Neutrophil (primary cell): ENCODE measurements at regions not wholly inside any gene's neighbourhood (a gene's known extent, or its start where the extent isn't known, plus 50 kb on each side); places are given as distances from the start of the nearest gene placed in this dataset.

Experiments used
- H3K27ac ChIP-seq: fragments of 200-600 bp; sonication (generic); 2 replicates; pipeline ENCODE4 v1.5.1; 2016; ENCODE audit warnings: mild to moderate bottlenecking, moderate library complexity
- H3K27me3 ChIP-seq: fragments of 200-600 bp; sonication (generic); 2 replicates; pipeline ENCODE4 v1.6.0; 2016; ENCODE audit warnings: mild to moderate bottlenecking
- H3K36me3 ChIP-seq: fragments of 200-600 bp; sonication (generic); 2 replicates; pipeline ENCODE4 v1.5.1; 2017
- H3K4me1 ChIP-seq, 2 experiments: fragments of 200-600 bp in 1 of 2; sonication (generic) in 1 of 2; 1 replicate in 1 of 2; 2 replicates in 1 of 2; pipeline versions ENCODE4 v1.5.1 to v1.6.1; 2013 to 2016; ENCODE audit warnings: low read depth in 1 of 2, low read length in 1 of 2, mild to moderate bottlenecking in 1 of 2, moderate library complexity in 1 of 2; ENCODE audit not compliant: control insufficient read depth in 1 of 2, insufficient read depth in 1 of 2
- H3K4me3 ChIP-seq, 2 experiments: fragments of 200-600 bp in 1 of 2; sonication (generic) in 1 of 2; 1 replicate in 1 of 2; 2 replicates in 1 of 2; pipeline ENCODE4 v1.5.1; 2013 to 2016; ENCODE audit warnings: low read depth in 1 of 2, low read length in 1 of 2, mild to moderate bottlenecking in 1 of 2, moderate library complexity in 1 of 2
- H3K9me3 ChIP-seq: fragments of 200-600 bp; sonication (generic); 2 replicates; pipeline ENCODE4 v1.5.1; 2016
- TF ChIP-seq, protein P1 (sequence below): fragments of 200-600 bp; sonication (generic); IDR thresholded peaks from 2 replicates; pipeline ENCODE4 v1.5.1; 2016; ENCODE audit warnings: antibody characterized with exemption

- TF ChIP-seq, protein P1, sequence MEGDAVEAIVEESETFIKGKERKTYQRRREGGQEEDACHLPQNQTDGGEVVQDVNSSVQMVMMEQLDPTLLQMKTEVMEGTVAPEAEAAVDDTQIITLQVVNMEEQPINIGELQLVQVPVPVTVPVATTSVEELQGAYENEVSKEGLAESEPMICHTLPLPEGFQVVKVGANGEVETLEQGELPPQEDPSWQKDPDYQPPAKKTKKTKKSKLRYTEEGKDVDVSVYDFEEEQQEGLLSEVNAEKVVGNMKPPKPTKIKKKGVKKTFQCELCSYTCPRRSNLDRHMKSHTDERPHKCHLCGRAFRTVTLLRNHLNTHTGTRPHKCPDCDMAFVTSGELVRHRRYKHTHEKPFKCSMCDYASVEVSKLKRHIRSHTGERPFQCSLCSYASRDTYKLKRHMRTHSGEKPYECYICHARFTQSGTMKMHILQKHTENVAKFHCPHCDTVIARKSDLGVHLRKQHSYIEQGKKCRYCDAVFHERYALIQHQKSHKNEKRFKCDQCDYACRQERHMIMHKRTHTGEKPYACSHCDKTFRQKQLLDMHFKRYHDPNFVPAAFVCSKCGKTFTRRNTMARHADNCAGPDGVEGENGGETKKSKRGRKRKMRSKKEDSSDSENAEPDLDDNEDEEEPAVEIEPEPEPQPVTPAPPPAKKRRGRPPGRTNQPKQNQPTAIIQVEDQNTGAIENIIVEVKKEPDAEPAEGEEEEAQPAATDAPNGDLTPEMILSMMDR: no peak
- no peak overlapping the region for H3K27ac ChIP-seq
Observed at GRCh38 chr22:19644314-19645223, 69.7 kb upstream of the SEPTIN5 start.

GRCh38 chr22:19645391-19645790 lies 68.9 kb upstream of the SEPTIN5 start:
- Histone ChIP-seq H3K27me3 (no peaks in the 10 kb centered on the region), H3K9me3 (peaks cover 21% of the 10 kb centered on the region), H3K4me3 (no peak overlapping the region), H3K27ac (no peak overlapping the region), H3K4me1 (peaks cover 12 to 13% of the 10 kb centered on the region in 2 experiments), H3K36me3 (no peaks in the 10 kb centered on the region)
- TF ChIP-seq, protein P1: no peak

More at GRCh38 chr22:19644314-19645223, 69.7 kb upstream of the SEPTIN5 start:
- Histone ChIP-seq H3K27me3 (no peaks in the 10 kb centered on the region), H3K4me1 (peaks cover 12 to 13% of the 10 kb centered on the region in 2 experiments), H3K4me3 (no peak overlapping the region), H3K36me3 (no peaks in the 10 kb centered on the region), H3K9me3 (peaks cover 21% of the 10 kb centered on the region)

DNA sequence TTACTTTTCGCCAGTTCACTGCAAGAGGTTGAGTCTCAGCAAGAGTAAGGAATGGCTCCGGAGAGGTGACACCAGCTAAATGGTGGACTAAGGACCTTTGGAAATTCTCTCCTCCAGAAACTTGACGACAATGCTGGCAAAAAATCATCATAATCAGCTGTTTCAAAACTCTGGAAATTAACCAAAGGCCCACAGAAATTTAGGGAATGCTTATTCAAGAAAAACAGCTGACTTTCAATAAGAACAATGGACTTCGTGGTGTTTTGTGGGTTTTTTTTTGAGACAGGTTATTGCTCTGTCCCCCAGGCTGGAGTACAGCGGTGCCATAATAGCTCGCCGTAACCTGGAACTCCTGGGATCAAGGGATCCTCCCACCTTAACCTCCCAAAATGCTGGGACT lies 68.4 kb upstream of the SEPTIN5 start:
- Histone ChIP-seq H3K36me3 (no peaks in the 10 kb centered on the region), H3K4me1 (peaks cover 12 to 13% of the 10 kb centered on the region in 2 experiments), H3K27ac (no peak overlapping the region), H3K4me3 (no peak overlapping the region), H3K9me3 (peaks cover 21% of the 10 kb centered on the region), H3K27me3 (no peaks in the 10 kb centered on the region)
- TF ChIP-seq, protein P1: no peak

DNA sequence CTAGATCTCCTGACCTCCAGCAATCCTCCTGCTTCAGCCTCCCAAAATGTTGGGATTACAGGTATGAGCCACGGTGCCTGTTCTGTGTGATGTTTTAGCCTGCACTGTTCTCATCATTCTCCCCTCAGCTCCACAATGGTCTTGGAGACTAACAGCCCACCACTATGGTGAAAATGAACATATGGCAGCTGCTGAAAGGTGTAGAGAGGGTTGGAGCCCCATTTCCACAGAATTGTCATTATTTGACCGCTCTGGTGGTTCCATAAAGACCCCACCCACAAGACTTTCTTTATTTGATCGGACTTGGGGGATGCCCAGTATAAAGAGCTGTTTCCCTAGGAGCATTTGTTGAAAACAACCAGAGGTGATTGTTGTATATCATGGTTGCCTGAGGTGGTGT lies 67.9 kb upstream of the SEPTIN5 start:
- H3K36me3 ChIP-seq: no peaks in the 10 kb centered on the region
- no peak overlapping the region for H3K4me3 ChIP-seq

GRCh38 chr22:19648419-19648929 lies 65.8 kb upstream of the SEPTIN5 start:
- Histone ChIP-seq H3K9me3 (peaks cover 21% of the 10 kb centered on the region), H3K27me3 (no peaks in the 10 kb centered on the region), H3K4me1 (peaks cover 12 to 13% of the 10 kb centered on the region in 2 experiments), H3K36me3 (no peaks in the 10 kb centered on the region), H3K4me3 (no peak overlapping the region), H3K27ac (no peak overlapping the region)
- TF ChIP-seq, protein P1: no peak

More for the DNA sequence above, 67.9 kb upstream of the SEPTIN5 start:
- Histone ChIP-seq H3K27me3 (no peaks in the 10 kb centered on the region), H3K4me1 (peaks cover 12 to 13% of the 10 kb centered on the region in 2 experiments), H3K9me3 (peaks cover 21% of the 10 kb centered on the region), H3K27ac (no peak overlapping the region)
- TF ChIP-seq, protein P1: no peak
